HG03039 (cell line): ENCODE measurements at regions not wholly inside any gene's neighbourhood (a gene's known extent, or its start where the extent isn't known, plus 50 kb on each side); places are given as distances from the start of the nearest gene placed in this dataset.
A peak's percentile ranks its signal among the peaks of the same experiment; 100 is the strongest.
"Not testable (repeated sequence)": the region's sequence is repeated elsewhere in the genome, so short reads cannot be mapped to it uniquely, and the experiment has no call there.

Source experiments
- ATAC-seq: cut with Tn5 transposase; IDR thresholded peaks from one replicate; pipeline ENCODE4 v1.9.1; 2021; ENCODE audit warnings: mild to moderate bottlenecking, moderate library complexity; ENCODE audit not compliant: unreplicated experiment

GRCh38 chr2:187206471-187206870, 241.6 kb downstream of the CALCRL start:
- no peak for ATAC-seq

GRCh38 chr2:187206071-187206470, 242.0 kb downstream of the CALCRL start:
- ATAC-seq = no peak

- ATAC-seq = no peak
These were observed 249.9 kb downstream of the CALCRL start for GRCh38 chr2:187198136-187198535.

GRCh38 chr2:187194049-187194448, 254.0 kb downstream of the CALCRL start:
- no peak for ATAC-seq

- ATAC-seq = no peak
These were observed 259.0 kb downstream of the CALCRL start for GRCh38 chr2:187188783-187189631.

GRCh38 chr2:187187519-187187918, 260.5 kb downstream of the CALCRL start:
- ATAC-seq = no peak

GRCh38 chr2:187180529-187180928, 267.5 kb downstream of the CALCRL start:
- no peak for ATAC-seq

GRCh38 chr2:187178876-187179275, 269.2 kb downstream of the CALCRL start:
- ATAC-seq = not testable (repeated sequence)

- no peak for ATAC-seq
These were observed 270.8 kb downstream of the CALCRL start for GRCh38 chr2:187177253-187177652.

GRCh38 chr2:187174582-187174981, 273.5 kb downstream of the CALCRL start:
- no peak for ATAC-seq

GRCh38 chr2:187171318-187171717, 276.7 kb downstream of the CALCRL start:
- ATAC-seq = no peak

GRCh38 chr2:187169864-187170263, 278.2 kb downstream of the CALCRL start:
- no peak for ATAC-seq

GRCh38 chr2:187168720-187169713, 279.0 kb downstream of the CALCRL start:
- peak; percentile 71 for ATAC-seq

GRCh38 chr2:187167491-187167890, 280.6 kb downstream of the CALCRL start:
- no peak for ATAC-seq

GRCh38 chr2:187165936-187166610, 282.0 kb downstream of the CALCRL start:
- no peak for ATAC-seq

GRCh38 chr2:187158452-187158851, 289.6 kb downstream of the CALCRL start:
- no peak for ATAC-seq

- no peak for ATAC-seq
These were observed 291.0 kb downstream of the CALCRL start for GRCh38 chr2:187157046-187157445.

GRCh38 chr2:187155476-187155875, 292.6 kb downstream of the CALCRL start:
- ATAC-seq = no peak

- no peak for ATAC-seq
These were observed 297.4 kb downstream of the CALCRL start for GRCh38 chr2:187150670-187151069.

GRCh38 chr2:187148059-187148714, 299.2 kb upstream of the ZSWIM2 start:
- no peak for ATAC-seq
